ENCODE measurements at regions not wholly inside any gene's neighbourhood (a gene's known extent, or its start where the extent isn't known, plus 50 kb on each side); places are given as distances from the start of the nearest gene placed in this dataset.

GRCh38 chr5:8784692-8785091 lies 761.2 kb downstream of the SEMA5A start:
- TF ChIP-seq TAF7 (optimal IDR thresholded peaks at IDR 0.05; ENCODE audit: borderline replicate concordance, low read depth, low read length) (no peak), JUN (IDR thresholded peaks at IDR 0.05; ENCODE audit: low read depth, low read length) (no peak), EP300 (IDR thresholded peaks at IDR 0.05; ENCODE audit: borderline replicate concordance in 1 of 2, low read depth in 2 of 2, low read length in 2 of 2) (no peak), SP2 (IDR thresholded peaks at IDR 0.05; ENCODE audit: low read length) (no peak), MAFK (IDR thresholded peaks at IDR 0.05; ENCODE audit: low read depth, low read length) (no peak), RFX5 (IDR thresholded peaks at IDR 0.05; ENCODE audit: borderline replicate concordance, low read depth, low read length) (no peak), HDAC2 (IDR thresholded peaks at IDR 0.05; ENCODE audit: borderline replicate concordance in 1 of 2, low read depth in 2 of 2, low read length in 2 of 2) (no peak), RXRA (IDR thresholded peaks at IDR 0.05; ENCODE audit: insufficient read depth, low read depth, low read length) (no peak), CEBPB (IDR thresholded peaks at IDR 0.05; ENCODE audit: low read depth, low read length) (no peak), YY1 (IDR thresholded peaks at IDR 0.05; ENCODE audit: low read depth, low read length) (no peak), KDM1A (IDR thresholded peaks at IDR 0.05; ENCODE audit: borderline replicate concordance, low read length) (no peak), SAP30 (IDR thresholded peaks at IDR 0.05; ENCODE audit: insufficient read depth, insufficient replicate concordance, low read length) (no peak)
- no peak overlapping the region for H4K5ac ChIP-seq (ENCODE audit: insufficient read length, low read depth, low read length)
- H3K23me2 ChIP-seq (ENCODE audit: low read depth, low read length), result no peaks in the 10 kb centered on the region
- ChIA-PET POLR2A (ENCODE audit: partially characterized antibody) (no interaction called here), CTCF (ENCODE audit: partially characterized antibody) (no interaction called here)
- no peak overlapping the region for H4K91ac ChIP-seq (replicated peaks; ENCODE audit: insufficient read length, low read length)
- H3K23ac ChIP-seq (ENCODE audit: insufficient read length), result no peak overlapping the region
- FAIRE-seq (no peak), DNase-seq (ENCODE audit: low read depth in 1 of 2, low spot score in 2 of 2) (no peak)
- no peak overlapping the region for H2AK5ac ChIP-seq (ENCODE audit: low read depth, low read length)
- no peak overlapping the region for H2BK120ac ChIP-seq (replicated peaks; ENCODE audit: low read depth, low read length)
- no peak overlapping the region for H2BK12ac ChIP-seq (ENCODE audit: low read depth, low read length)
- H3K4ac ChIP-seq (replicated peaks; ENCODE audit: insufficient read length, low read depth, low read length), result no peak overlapping the region
- no peak overlapping the region for H3K27ac ChIP-seq (ENCODE audit: low read depth, low read length)
- no peaks in the 10 kb centered on the region; a peak in 1 of 8 replicates for H3K36me3 ChIP-seq (ENCODE audit: control insufficient read depth in 2 of 4, insufficient read depth in 4 of 4, low read length in 3 of 4)
- H3K4me3 ChIP-seq (ENCODE audit: extremely low read depth in 1 of 4, insufficient read depth in 2 of 4, low read depth in 3 of 4, low read length in 4 of 4), result no peak overlapping the region
- no peak overlapping the region for H3K9ac ChIP-seq (replicated peaks in 1 of 4; ENCODE audit: extremely low read depth in 1 of 4, low read depth in 3 of 4, low read length in 3 of 4)
- H3K4me2 ChIP-seq (ENCODE audit: insufficient read depth in 1 of 2, low read depth in 2 of 2, low read length in 2 of 2), result no peak overlapping the region
- H3K79me1 ChIP-seq (ENCODE audit: low read depth, low read length), result no peaks in the 10 kb centered on the region
- no peaks in the 10 kb centered on the region for H3K27me3 ChIP-seq (replicated peaks in 1 of 4; ENCODE audit: control insufficient read depth in 3 of 4, extremely low read depth in 1 of 4, insufficient read depth in 3 of 4, low read length in 3 of 4)
- no peaks in the 10 kb centered on the region for H3K79me2 ChIP-seq (ENCODE audit: control insufficient read depth in 1 of 2, insufficient read depth in 2 of 2, low read length in 2 of 2)
- H2BK5ac ChIP-seq (ENCODE audit: low read depth, low read length), result no peak overlapping the region
- no peak overlapping the region for H3K56ac ChIP-seq (replicated peaks; ENCODE audit: insufficient read length, low read depth, low read length)
- no peak overlapping the region for H4K8ac ChIP-seq (ENCODE audit: extremely low read depth, insufficient read depth, low read length)
- WGBS, 2 experiments (ENCODE audit: extremely low coverage in 1 of 2, insufficient coverage in 1 of 2, insufficient read length in 1 of 2, insufficient replicate concordance in 2 of 2, low coverage in 1 of 2, low lambda C conversion rate in 2 of 2, missing lambda C conversion rate in 1 of 2), result 0 to 66% methylated on average over 1 to 2 of the region's 2 CpGs
- H3K9me3 ChIP-seq (ENCODE audit: insufficient read depth in 2 of 2, low read depth in 1 of 2, low read length in 1 of 2), result no peaks in the 10 kb centered on the region
- no peak overlapping the region for H3K14ac ChIP-seq (ENCODE audit: insufficient read length)
- no peaks in the 10 kb centered on the region for H3K4me1 ChIP-seq (replicated peaks in 1 of 4; ENCODE audit: control insufficient read depth in 3 of 4, insufficient read depth in 4 of 4, low read length in 3 of 4)
- no peak overlapping the region for H2AFZ ChIP-seq (ENCODE audit: low read length)
- no peak overlapping the region for H2BK20ac ChIP-seq (ENCODE audit: low read length)
- no peak overlapping the region for H2BK15ac ChIP-seq (ENCODE audit: low read length)
- H3K18ac ChIP-seq (ENCODE audit: extremely low read depth, low read length), result no peak overlapping the region
- H4K20me1 ChIP-seq (replicated peaks in 1 of 2; ENCODE audit: control insufficient read depth in 1 of 2, insufficient read depth in 2 of 2, low read length in 2 of 2), result no peaks in the 10 kb centered on the region

Measured in H1 (cell line).